ENCODE measurements at regions not wholly inside any gene's neighbourhood (a gene's known extent, or its start where the extent isn't known, plus 50 kb on each side); places are given as distances from the start of the nearest gene placed in this dataset.

DNA sequence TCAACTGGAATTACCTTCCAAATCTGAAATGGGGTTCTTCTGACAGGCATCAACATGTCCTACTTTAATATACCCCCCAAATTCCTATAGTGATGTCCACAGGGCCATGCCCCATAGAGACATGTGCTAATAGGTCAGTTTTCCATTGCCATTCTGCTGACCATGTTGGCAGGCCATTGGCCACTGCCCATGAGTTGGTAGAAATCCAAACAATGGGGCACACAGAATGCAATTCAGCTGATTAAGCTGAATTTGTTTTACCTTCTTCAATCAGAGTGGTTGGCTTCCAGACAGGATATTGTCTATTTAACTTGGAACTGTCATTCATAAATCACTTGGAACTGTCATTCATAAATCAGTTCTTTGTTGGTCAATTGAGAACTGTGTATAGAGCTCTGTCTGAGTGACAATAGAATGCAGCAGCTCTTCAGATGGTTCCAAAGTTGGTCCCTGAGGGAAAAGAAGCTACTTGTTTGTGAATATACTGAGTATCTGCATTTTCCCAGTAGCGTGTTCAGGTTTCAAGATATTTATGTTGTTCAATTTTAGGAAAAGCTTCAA lies 336.9 kb downstream of the DRD1 start:
- ATAC-seq, result no peak
- Histone ChIP-seq H3K4me1 (no peaks in the 10 kb centered on the region), H3K27ac (no peak overlapping the region), H3K36me3 (no peaks in the 10 kb centered on the region), H3K4me3 (no peak overlapping the region), H3K9me3 (peaks cover 0 to 16% (median 6%) of the 10 kb centered on the region in 12 donors), H3K27me3 (peaks cover 0 to 9% (median 0%) of the 10 kb centered on the region in 9 donors)
- intact Hi-C loops (cut with DNase I), result no loop called here
- DNase-seq, result no peak
- 79 to 88% (median 83%) methylated on average over 1 of the region's 1 CpG for WGBS, 4 donors
- TF ChIP-seq POLR2A (IDR thresholded peaks at IDR 0.05), result no peak
- TF ChIP-seq, protein P1, sequence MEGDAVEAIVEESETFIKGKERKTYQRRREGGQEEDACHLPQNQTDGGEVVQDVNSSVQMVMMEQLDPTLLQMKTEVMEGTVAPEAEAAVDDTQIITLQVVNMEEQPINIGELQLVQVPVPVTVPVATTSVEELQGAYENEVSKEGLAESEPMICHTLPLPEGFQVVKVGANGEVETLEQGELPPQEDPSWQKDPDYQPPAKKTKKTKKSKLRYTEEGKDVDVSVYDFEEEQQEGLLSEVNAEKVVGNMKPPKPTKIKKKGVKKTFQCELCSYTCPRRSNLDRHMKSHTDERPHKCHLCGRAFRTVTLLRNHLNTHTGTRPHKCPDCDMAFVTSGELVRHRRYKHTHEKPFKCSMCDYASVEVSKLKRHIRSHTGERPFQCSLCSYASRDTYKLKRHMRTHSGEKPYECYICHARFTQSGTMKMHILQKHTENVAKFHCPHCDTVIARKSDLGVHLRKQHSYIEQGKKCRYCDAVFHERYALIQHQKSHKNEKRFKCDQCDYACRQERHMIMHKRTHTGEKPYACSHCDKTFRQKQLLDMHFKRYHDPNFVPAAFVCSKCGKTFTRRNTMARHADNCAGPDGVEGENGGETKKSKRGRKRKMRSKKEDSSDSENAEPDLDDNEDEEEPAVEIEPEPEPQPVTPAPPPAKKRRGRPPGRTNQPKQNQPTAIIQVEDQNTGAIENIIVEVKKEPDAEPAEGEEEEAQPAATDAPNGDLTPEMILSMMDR (IDR thresholded peaks at IDR 0.05), result no peak

DNA sequence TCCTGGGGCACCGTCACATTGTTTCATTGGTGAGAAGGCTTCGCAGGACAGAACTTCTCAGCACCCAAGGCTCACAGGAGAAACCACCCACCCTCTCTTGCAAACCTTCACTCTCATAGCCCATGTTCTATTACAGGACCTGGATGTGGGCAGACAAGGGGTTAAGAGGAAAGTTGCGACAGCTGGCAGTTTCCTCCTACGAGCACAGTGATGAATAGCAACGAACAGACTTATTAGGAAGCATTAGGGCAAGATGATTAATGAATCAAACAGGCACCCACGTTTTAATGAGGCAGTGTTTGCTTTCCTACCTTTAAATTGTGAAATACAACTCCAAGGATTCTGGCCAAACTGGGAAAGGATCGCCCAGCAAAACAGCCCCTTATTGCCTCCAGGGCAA lies 339.3 kb downstream of the DRD1 start:
- DNase-seq (no peak), ATAC-seq (no peak)
- WGBS, 4 donors, result 43 to 52% (median 46%) methylated on average over 7 of the region's 7 CpGs
- H3K36me3 ChIP-seq, result no peaks in the 10 kb centered on the region
- intact Hi-C loops (cut with DNase I), result no loop called here
- TF ChIP-seq, protein P1 (IDR thresholded peaks at IDR 0.05), result no peak
- no peak for TF ChIP-seq POLR2A (IDR thresholded peaks at IDR 0.05)
- no peaks in the 10 kb centered on the region for H3K4me1 ChIP-seq
- H3K27me3 ChIP-seq, result peaks cover 0 to 9% (median 0%) of the 10 kb centered on the region in 9 donors
- peaks cover 0 to 10% (median 6%) of the 10 kb centered on the region in 12 donors for H3K9me3 ChIP-seq
- no peak overlapping the region for H3K27ac ChIP-seq
- no peak overlapping the region for H3K4me3 ChIP-seq

DNA sequence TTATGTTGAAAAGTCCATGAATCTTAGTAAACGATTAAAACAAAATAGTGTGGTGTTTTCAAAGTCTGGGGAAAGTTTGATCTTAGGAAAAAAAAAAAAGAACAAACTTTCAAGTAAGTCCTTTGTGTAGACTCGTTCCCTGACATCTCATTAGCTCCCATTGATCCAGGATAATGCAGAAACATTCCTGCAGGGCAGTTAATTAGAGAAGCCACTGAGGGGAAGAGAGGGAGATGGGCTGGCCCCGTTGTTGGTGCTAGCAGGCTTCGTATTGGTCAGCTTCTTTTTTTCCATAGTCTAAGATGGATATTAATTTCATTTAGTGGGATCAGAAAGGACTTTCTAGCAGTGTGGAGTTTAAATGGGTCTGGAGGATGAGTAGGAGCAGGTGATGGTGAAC lies 340.2 kb downstream of the DRD1 start:
- intact Hi-C loops (cut with DNase I), result no loop called here
- WGBS, 4 donors, result 56 to 70% (median 62%) methylated on average over 4 of the region's 4 CpGs

DNA sequence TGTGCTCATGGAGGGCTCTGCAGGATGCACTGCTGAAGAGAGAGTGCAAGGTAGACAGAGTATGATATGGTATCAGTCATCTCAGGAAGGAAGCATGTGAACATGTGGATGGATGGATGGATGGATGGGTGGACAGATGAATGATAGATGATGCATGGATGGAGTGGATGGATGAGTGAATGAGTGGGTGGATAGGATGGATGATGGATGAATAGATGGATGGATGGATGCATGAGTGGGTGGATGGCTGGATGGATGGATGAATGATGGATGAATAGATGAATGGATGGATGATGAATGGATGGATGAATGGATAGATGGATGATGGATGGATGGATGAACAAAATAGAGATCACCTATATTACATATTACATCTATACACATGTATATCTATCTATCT lies 341.3 kb downstream of the DRD1 start:
- intact Hi-C loops (cut with DNase I), result no loop called here
- H3K9me3 ChIP-seq, result no peaks in the 10 kb centered on the region
- no peak for ATAC-seq
- no peak overlapping the region for H3K4me3 ChIP-seq
- no peaks in the 10 kb centered on the region for H3K36me3 ChIP-seq
- H3K27ac ChIP-seq, result no peak overlapping the region
- no peaks in the 10 kb centered on the region for H3K4me1 ChIP-seq
- no peak for DNase-seq
- TF ChIP-seq, protein P1 (IDR thresholded peaks at IDR 0.05), result no peak
- TF ChIP-seq POLR2A (IDR thresholded peaks at IDR 0.05), result no peak
- peaks cover 0 to 5% (median 0%) of the 10 kb centered on the region in 9 donors for H3K27me3 ChIP-seq

More for the DNA sequence above, 340.2 kb downstream of the DRD1 start:
- no peak overlapping the region for H3K4me3 ChIP-seq
- no peaks in the 10 kb centered on the region for H3K4me1 ChIP-seq
- H3K9me3 ChIP-seq, result peaks cover 0 to under 1% (median 0%) of the 10 kb centered on the region in 12 donors
- TF ChIP-seq POLR2A (IDR thresholded peaks at IDR 0.05), result no peak
- TF ChIP-seq, protein P1 (IDR thresholded peaks at IDR 0.05), result no peak
- H3K36me3 ChIP-seq, result no peaks in the 10 kb centered on the region
- DNase-seq (no peak), ATAC-seq (no peak)
- H3K27me3 ChIP-seq, result peaks cover 0 to 9% (median 0%) of the 10 kb centered on the region in 9 donors
- no peak overlapping the region for H3K27ac ChIP-seq

Measured in heart left ventricle (tissue), 16 donors.